Heart left ventricle (tissue), 13 donors: ENCODE measurements at regions not wholly inside any gene's neighbourhood (a gene's known extent, or its start where the extent isn't known, plus 50 kb on each side); places are given as distances from the start of the nearest gene placed in this dataset.

Experiments used
- CTCF ChIP-seq, 12 donors: fragments of 200-600 bp; sonication (generic) in 4 of 12; IDR thresholded peaks; one replicate each; pipeline versions ENCODE4 v1.5.0 to v1.8.0; 2018 to 2022; ENCODE audit warnings: antibody characterized with exemption in 12 of 12, mild to moderate bottlenecking in 5 of 12
- POLR2A ChIP-seq, 2 donors: fragments of 450-650 bp; IDR thresholded peaks; one replicate each; pipeline ENCODE4 v1.6.1; 2017; ENCODE audit warnings: antibody characterized with exemption in 2 of 2, mild to moderate bottlenecking in 2 of 2, moderate library complexity in 2 of 2
- donor health status: ischemic (EF 13 %, LVEDD 7.1; RV severe dilation, severe dysfunction).
- donor health status: DM: no; HTN: yes; CAD: no.
- donor health status: DM: no; HTN: no; CAD: no.
- donor health status: ischemic (EF 25% LVEDD 6.9; RV normal size, moderate dysfunction).
- donor health status: ischemic (EF 25% LVEDD 5.7; RV mildly dilated, moderate dysfunction).
- donor health status: ischemic (EF 35%, LVEDD 5.7; RV mildly dilated, moderate dysfunction).
- donor health status: nonischemic (EF 11% LVEDD 7.7; RV severe dilation, severe dysfunction).
- donor health status: DM: yes; HTN: yes; CAD: no.
- donor health status: PGD.
- donor health status: ischemic (EF 29% LVEDD 5.4; RV normal size, mild dysfunction).
- donor health status: nonischemic (EF 23%, LVEDD 6.1; RV moderate dilation, normal function).

- TF ChIP-seq POLR2A (IDR thresholded peaks at IDR 0.05) (no peak), CTCF (IDR thresholded peaks at IDR 0.05) (no peak)
Measured at GRCh38 chr13:104759069-104759468, 1692.9 kb upstream of the SLC10A2 start.
